ENCODE measurements at regions not wholly inside any gene's neighbourhood (a gene's known extent, or its start where the extent isn't known, plus 50 kb on each side); places are given as distances from the start of the nearest gene placed in this dataset.

GRCh38 chr4:177968817-177969442, 526.7 kb upstream of the AGA start:
- H3K4me2 ChIP-seq (ENCODE audit: low read length), result no peak overlapping the region
- H3K4me1 ChIP-seq (ENCODE audit: insufficient read depth, low read length), result peaks cover 2% of the 10 kb centered on the region
- H2AFZ ChIP-seq (ENCODE audit: low read depth, low read length), result no peak overlapping the region
- no peak overlapping the region for H3K4me3 ChIP-seq (ENCODE audit: insufficient read depth, low read depth, low read length)
- no peaks in the 10 kb centered on the region for H3K27me3 ChIP-seq (ENCODE audit: insufficient read depth, low read length)
- H3K27ac Mint-ChIP-seq (ENCODE audit: unreplicated experiment), result no peak overlapping the region
- H3K4me1 Mint-ChIP-seq (ENCODE audit: low read depth, unreplicated experiment), result peaks cover 9% of the 10 kb centered on the region
- no peaks in the 10 kb centered on the region for H3K9me3 Mint-ChIP-seq (ENCODE audit: unreplicated experiment)
- no peaks in the 10 kb centered on the region for H3K36me3 ChIP-seq (ENCODE audit: insufficient read depth, low read length)
- no peaks in the 10 kb centered on the region for H3K27me3 Mint-ChIP-seq (ENCODE audit: low read depth, unreplicated experiment)
- DNase-seq (ENCODE audit: low read depth), result no peak
- H3K9me3 ChIP-seq (ENCODE audit: insufficient read depth, low read depth, low read length), result no peaks in the 10 kb centered on the region
- no peaks in the 10 kb centered on the region for H4K20me1 ChIP-seq (ENCODE audit: insufficient read depth, low read length)
- H3K36me3 Mint-ChIP-seq (ENCODE audit: low read depth, unreplicated experiment), result no peaks in the 10 kb centered on the region
- H3K9ac ChIP-seq (ENCODE audit: low read length), result no peak overlapping the region
- H3K79me2 ChIP-seq (ENCODE audit: insufficient read depth, low read length), result no peaks in the 10 kb centered on the region
- TF ChIP-seq EZH2 (IDR thresholded peaks at IDR 0.05; ENCODE audit: insufficient read depth, low read length), result no peak
- no peak for TF ChIP-seq CTCF (IDR thresholded peaks at IDR 0.05; ENCODE audit: insufficient read depth, low read depth, low read length)
- no peak overlapping the region for H3K27ac ChIP-seq (ENCODE audit: low read depth, low read length)
- no peak overlapping the region for H3K4me3 Mint-ChIP-seq (ENCODE audit: unreplicated experiment)
- no peak for FAIRE-seq

GRCh38 chr4:177974461-177974860, 532.2 kb upstream of the AGA start:
- Histone ChIP-seq H3K9ac (ENCODE audit: low read length) (no peak overlapping the region), H3K4me3 (ENCODE audit: insufficient read depth, low read depth, low read length) (no peak overlapping the region), H3K27ac (ENCODE audit: low read depth, low read length) (no peak overlapping the region), H2AFZ (ENCODE audit: low read depth, low read length) (no peak overlapping the region), H3K27me3 (ENCODE audit: insufficient read depth, low read length) (no peaks in the 10 kb centered on the region), H3K4me2 (ENCODE audit: low read length) (no peak overlapping the region), H3K4me1 (ENCODE audit: insufficient read depth, low read length) (no peaks in the 10 kb centered on the region), H3K36me3 (ENCODE audit: insufficient read depth, low read length) (no peaks in the 10 kb centered on the region), H3K79me2 (ENCODE audit: insufficient read depth, low read length) (no peaks in the 10 kb centered on the region), H3K9me3 (ENCODE audit: insufficient read depth, low read depth, low read length) (no peaks in the 10 kb centered on the region), H4K20me1 (ENCODE audit: insufficient read depth, low read length) (no peaks in the 10 kb centered on the region)
- FAIRE-seq, result no peak
- no peak overlapping the region for H3K4me3 Mint-ChIP-seq (ENCODE audit: unreplicated experiment)
- no peak overlapping the region for H3K27ac Mint-ChIP-seq (ENCODE audit: unreplicated experiment)
- no peaks in the 10 kb centered on the region for H3K27me3 Mint-ChIP-seq (ENCODE audit: low read depth, unreplicated experiment)
- no peaks in the 10 kb centered on the region for H3K36me3 Mint-ChIP-seq (ENCODE audit: low read depth, unreplicated experiment)
- peaks cover 14% of the 10 kb centered on the region for H3K4me1 Mint-ChIP-seq (ENCODE audit: low read depth, unreplicated experiment)
- H3K9me3 Mint-ChIP-seq (ENCODE audit: unreplicated experiment), result no peaks in the 10 kb centered on the region
- DNase-seq (ENCODE audit: low read depth), result peak; percentile 15
- no peak for TF ChIP-seq EZH2 (IDR thresholded peaks at IDR 0.05; ENCODE audit: insufficient read depth, low read length)
- no peak for TF ChIP-seq CTCF (IDR thresholded peaks at IDR 0.05; ENCODE audit: insufficient read depth, low read depth, low read length)

- H3K4me2 ChIP-seq (ENCODE audit: low read length), result no peak overlapping the region
- no peak overlapping the region for H3K4me3 ChIP-seq (ENCODE audit: insufficient read depth, low read depth, low read length)
- no peak for DNase-seq (ENCODE audit: low read depth)
- Mint-ChIP-seq H3K4me1 (ENCODE audit: low read depth, unreplicated experiment) (peaks cover 14% of the 10 kb centered on the region), H3K27me3 (ENCODE audit: low read depth, unreplicated experiment) (no peaks in the 10 kb centered on the region), H3K4me3 (ENCODE audit: unreplicated experiment) (no peak overlapping the region), H3K9me3 (ENCODE audit: unreplicated experiment) (no peaks in the 10 kb centered on the region), H3K27ac (ENCODE audit: unreplicated experiment) (no peak overlapping the region), H3K36me3 (ENCODE audit: low read depth, unreplicated experiment) (no peaks in the 10 kb centered on the region)
- H4K20me1 ChIP-seq (ENCODE audit: insufficient read depth, low read length), result no peaks in the 10 kb centered on the region
- no peaks in the 10 kb centered on the region for H3K79me2 ChIP-seq (ENCODE audit: insufficient read depth, low read length)
- H3K27ac ChIP-seq (ENCODE audit: low read depth, low read length), result no peak overlapping the region
- FAIRE-seq, result no peak
- no peak overlapping the region for H2AFZ ChIP-seq (ENCODE audit: low read depth, low read length)
- H3K9me3 ChIP-seq (ENCODE audit: insufficient read depth, low read depth, low read length), result no peaks in the 10 kb centered on the region
- TF ChIP-seq CTCF (IDR thresholded peaks at IDR 0.05; ENCODE audit: insufficient read depth, low read depth, low read length), result no peak
- TF ChIP-seq EZH2 (IDR thresholded peaks at IDR 0.05; ENCODE audit: insufficient read depth, low read length), result no peak
- no peaks in the 10 kb centered on the region for H3K27me3 ChIP-seq (ENCODE audit: insufficient read depth, low read length)
- H3K36me3 ChIP-seq (ENCODE audit: insufficient read depth, low read length), result no peaks in the 10 kb centered on the region
- no peaks in the 10 kb centered on the region for H3K4me1 ChIP-seq (ENCODE audit: insufficient read depth, low read length)
- no peak overlapping the region for H3K9ac ChIP-seq (ENCODE audit: low read length)
Measured at GRCh38 chr4:177975315-177975987, 533.2 kb upstream of the AGA start.
